RWPE1 (cell line): ENCODE measurements at regions not wholly inside any gene's neighbourhood (a gene's known extent, or its start where the extent isn't known, plus 50 kb on each side); places are given as distances from the start of the nearest gene placed in this dataset.

Experiments
- CTCF ChIA-PET: fragments of 350-600 bp; sonication (Branson Sonifier 250); formaldehyde crosslinking; extraction: SDS; loops from one replicate; lab custom pipeline; 2021; lab: Yijun Ruan, JAX
- POLR2A ChIA-PET: fragments of 400-600 bp; formaldehyde crosslinking; extraction: SDS; loops from one replicate; lab custom pipeline; 2020; ENCODE audit warnings: antibody characterized with exemption; ENCODE audit not compliant: low non-redundant PET; lab: Yijun Ruan, JAX
- DNase-seq: peaks from one replicate; pipeline ENCODE4 v3.0.0; 2012; ENCODE audit warnings: low spot score
- H3K27ac ChIP-seq: fragments of 450-650 bp; 2 replicates; pipeline ENCODE4 v1.5.1; 2017
- CTCF ChIP-seq: fragments of 450-650 bp; conservative IDR thresholded peaks from 2 replicates; pipeline ENCODE4 v1.5.1; 2017; ENCODE audit warnings: low read depth, mild to moderate bottlenecking

GRCh38 chr18:62629031-62629430 is 86.3 kb upstream of the PHLPP1 start:
- H3K27ac ChIP-seq, result no peak overlapping the region
- TF ChIP-seq CTCF, result no peak
- no peak for DNase-seq
- ChIA-PET POLR2A (no interaction called here), CTCF (no interaction called here)

DNA sequence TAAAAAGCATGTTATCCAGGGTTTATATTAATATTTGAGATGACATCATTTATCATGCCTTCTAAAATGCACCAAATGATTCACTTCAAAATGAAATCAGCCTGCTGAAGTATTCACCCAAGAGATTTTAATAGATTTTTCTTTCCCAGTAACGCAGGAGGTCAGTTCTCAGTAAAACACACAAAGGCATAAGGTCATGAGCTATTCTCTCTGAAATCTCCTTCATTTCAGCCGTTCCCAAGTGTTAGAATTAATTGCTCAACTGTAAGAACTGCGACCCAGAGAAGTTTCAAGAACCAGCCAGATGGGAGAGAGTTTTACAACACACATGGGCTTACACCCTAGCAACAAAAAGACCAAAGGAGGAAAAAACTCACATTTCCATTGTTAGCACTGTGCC is 84.2 kb upstream of the PHLPP1 start:
- ChIA-PET POLR2A (no interaction called here), CTCF (no interaction called here)
- no peak for TF ChIP-seq CTCF
- DNase-seq, result no peak
- no peak overlapping the region for H3K27ac ChIP-seq

GRCh38 chr18:62632788-62633455 is 82.4 kb upstream of the PHLPP1 start:
- ChIA-PET POLR2A (no interaction called here), CTCF (no interaction called here)
- DNase-seq, result no peak
- TF ChIP-seq CTCF, result no peak
- no peak overlapping the region for H3K27ac ChIP-seq

DNA sequence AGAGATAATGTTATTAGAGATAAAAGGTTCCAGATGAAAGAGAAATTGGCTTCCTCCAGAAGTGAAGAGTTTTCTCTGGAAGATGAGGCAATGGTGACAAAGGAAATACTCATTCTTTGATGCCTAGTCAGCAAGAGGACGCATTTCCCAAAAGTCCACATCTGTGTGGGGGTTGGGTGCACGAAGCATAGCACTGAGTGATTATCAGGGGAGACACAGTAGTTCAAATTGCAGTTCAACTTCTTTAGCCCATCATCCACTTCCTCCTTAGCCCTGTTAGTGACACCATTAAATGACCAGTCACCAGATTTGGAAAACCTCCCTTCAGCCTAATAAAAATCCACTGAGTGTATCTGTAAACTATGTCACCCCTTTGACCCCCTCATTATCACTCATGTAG is 80.9 kb upstream of the PHLPP1 start:
- POLR2A ChIA-PET, result no interaction called here
- H3K27ac ChIP-seq, result no peak overlapping the region
- no peak for TF ChIP-seq CTCF
- CTCF ChIA-PET, result no interaction called here
- no peak for DNase-seq

DNA sequence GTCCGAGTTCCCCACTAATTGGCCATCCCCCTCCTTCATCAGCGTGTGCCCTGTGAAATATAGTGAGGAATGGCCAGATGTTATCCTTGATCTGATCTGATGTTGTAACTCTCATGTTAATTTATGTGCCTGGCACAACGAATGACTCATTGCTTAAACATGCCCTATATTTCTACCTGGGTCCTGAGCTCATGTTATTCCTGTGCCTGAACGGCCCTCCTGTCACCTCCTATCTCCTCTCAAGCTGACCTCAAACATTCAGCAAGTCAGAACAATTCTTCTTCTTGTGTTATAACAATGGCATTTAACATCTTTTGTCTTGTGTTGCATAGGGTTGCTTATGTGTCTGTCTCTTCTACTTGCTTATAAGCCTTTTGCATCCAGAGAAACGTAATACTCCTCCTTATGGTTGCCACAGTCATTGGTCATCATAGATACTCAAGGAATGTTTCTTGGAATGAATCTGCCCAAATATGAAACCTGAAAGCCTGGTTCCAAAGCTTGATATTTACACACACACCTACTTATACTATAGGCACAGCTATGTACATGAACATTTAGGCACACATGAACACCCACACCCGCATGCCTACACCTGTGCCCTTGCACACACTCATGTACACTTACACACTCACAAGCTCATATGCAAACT is 80.2 kb upstream of the PHLPP1 start:
- ChIA-PET POLR2A (no interaction called here), CTCF (no interaction called here)
- H3K27ac ChIP-seq, result no peak overlapping the region
- DNase-seq, result peak; percentile 78
- TF ChIP-seq CTCF, result no peak

- H3K27ac ChIP-seq, result no peak overlapping the region
- TF ChIP-seq CTCF, result no peak
- ChIA-PET POLR2A (no interaction called here), CTCF (no interaction called here)
- no peak for DNase-seq
Measured at GRCh38 chr18:62637403-62637802, 77.9 kb upstream of the PHLPP1 start.
